GM18870 (cell line): ENCODE measurements at regions not wholly inside any gene's neighbourhood (a gene's known extent, or its start where the extent isn't known, plus 50 kb on each side); places are given as distances from the start of the nearest gene placed in this dataset.
"Not testable (repeated sequence)": the region's sequence is repeated elsewhere in the genome, so short reads cannot be mapped to it uniquely, and the experiment has no call there.

Experiments
- ATAC-seq: cut with Tn5 transposase; IDR thresholded peaks from one replicate; pipeline ENCODE4 v1.9.1; 2021; ENCODE audit warnings: moderate library complexity; ENCODE audit not compliant: unreplicated experiment

DNA sequence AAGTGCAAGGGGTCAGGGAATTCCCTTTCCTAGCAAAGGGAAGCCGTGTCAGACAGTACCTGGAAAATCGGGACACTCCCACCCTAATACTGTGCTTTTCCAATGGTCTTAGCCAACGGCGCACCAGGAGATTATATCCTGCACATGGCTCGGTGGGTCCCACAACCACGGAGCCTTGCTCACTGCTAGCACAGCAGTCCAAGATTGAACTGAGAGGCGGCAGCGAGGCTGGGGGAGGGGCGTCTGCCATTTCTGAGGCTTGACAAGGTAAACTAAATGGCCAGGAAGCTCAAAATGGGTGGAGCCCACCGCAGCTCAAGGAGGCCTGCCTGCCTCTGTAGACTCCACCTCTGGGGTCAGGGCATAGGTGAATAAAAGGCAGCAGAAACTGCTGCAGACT lies 76.5 kb upstream of the LINC00632 start:
- not testable (repeated sequence) for ATAC-seq

DNA sequence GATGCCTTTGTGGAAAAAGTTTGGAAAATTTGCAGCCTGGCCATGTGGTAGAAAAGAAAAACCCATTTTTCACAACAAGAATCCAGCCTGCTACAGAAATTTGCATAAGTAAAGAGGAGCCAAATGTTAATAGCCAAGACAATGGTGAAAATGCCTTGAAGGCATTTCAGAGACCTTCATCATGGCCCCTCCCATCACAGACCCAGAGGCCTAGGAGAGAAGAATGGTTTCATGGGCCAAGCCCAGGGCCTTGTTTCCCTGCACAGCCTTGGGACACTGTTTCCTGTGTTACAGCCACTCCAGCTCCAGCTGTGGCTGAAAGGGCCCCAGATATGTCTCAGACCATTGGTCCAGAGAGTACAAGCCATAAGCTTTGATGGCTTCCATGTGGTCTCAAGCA lies 101.4 kb upstream of the LINC00632 start:
- ATAC-seq: no peak

DNA sequence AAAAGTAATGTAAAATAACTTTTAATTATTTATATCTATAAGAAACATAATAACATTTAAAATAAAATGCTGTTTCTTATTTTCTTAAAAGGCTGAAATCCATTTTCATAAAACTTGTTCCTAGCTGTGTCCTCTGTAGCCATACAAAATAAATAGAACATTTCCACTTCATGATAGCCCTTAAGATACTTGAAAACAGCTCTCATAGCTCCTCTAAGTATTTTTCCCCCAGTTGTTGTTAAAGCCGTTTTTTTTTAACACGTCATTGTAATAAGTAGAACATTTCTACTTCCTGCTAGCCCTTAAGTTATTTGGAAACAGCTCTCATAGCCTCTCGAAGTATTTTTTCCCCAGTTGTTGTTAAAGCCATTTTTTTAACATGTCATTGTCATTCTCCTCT lies 97.3 kb upstream of the SOX3 start:
- no peak for ATAC-seq

- ATAC-seq: no peak
These were observed 95.0 kb upstream of the SOX3 start for GRCh38 chrX:140599851-140600250.

GRCh38 chrX:140589657-140590056 lies 84.8 kb upstream of the SOX3 start:
- no peak for ATAC-seq

- no peak for ATAC-seq
These were observed 82.1 kb upstream of the SOX3 start for GRCh38 chrX:140586951-140587350.

- ATAC-seq: no peak
These were observed 75.6 kb upstream of the SOX3 start for GRCh38 chrX:140580478-140580877.

- ATAC-seq: peak; percentile 94
These were observed 67.9 kb upstream of the SOX3 start for GRCh38 chrX:140572724-140573123.

DNA sequence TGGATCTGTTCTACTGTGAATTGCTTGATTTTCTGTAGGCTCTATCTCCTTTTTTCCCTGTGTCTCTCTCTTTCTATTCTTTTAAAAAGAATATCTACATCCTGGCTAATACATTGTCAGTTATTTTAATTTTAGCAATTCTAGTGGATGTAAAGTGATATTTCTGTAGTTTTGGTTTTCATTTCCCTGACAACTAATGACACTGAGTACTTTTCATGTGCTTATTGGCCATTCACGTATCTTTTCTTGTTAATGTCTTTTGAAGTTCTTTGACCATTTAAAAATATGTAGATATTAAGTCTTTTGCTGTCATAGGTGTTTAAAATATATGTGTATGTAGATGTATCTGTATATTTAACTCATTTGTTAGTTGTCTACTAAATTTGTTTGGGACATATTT lies 59.0 kb upstream of the SOX3 start:
- no peak for ATAC-seq
